Uterus (tissue), 3 donors: ENCODE measurements at regions not wholly inside any gene's neighbourhood (a gene's known extent, or its start where the extent isn't known, plus 50 kb on each side); places are given as distances from the start of the nearest gene placed in this dataset.

Experiments
- DNase-seq, 2 donors: peaks; one replicate each; pipeline ENCODE4 v3.0.0-alpha.2; 2019 to 2020
- H3K27ac ChIP-seq, 2 donors: fragments of 200-600 bp; sonication (generic); 1 replicate in 1 of 2; 2 replicates in 1 of 2; pipeline ENCODE4 v1.5.1; 2016 to 2018
- H3K27me3 ChIP-seq, 2 donors: fragments of 200-600 bp; sonication (generic); one replicate each; pipeline ENCODE4 v1.5.1; 2018 to 2019; ENCODE audit warnings: control low read depth in 1 of 2
- H3K36me3 ChIP-seq, 2 donors: fragments of 200-600 bp; sonication (generic); one replicate each; pipeline ENCODE4 v1.5.1; 2019; ENCODE audit warnings: control low read depth in 1 of 2
- H3K4me1 ChIP-seq, 2 donors: fragments of 200-600 bp; sonication (generic); one replicate each; pipeline ENCODE4 v1.5.1; 2018 to 2019; ENCODE audit warnings: control low read depth in 1 of 2
- H3K4me3 ChIP-seq, 2 donors: fragments of 200-600 bp; sonication (generic); 1 replicate in 1 of 2; 2 replicates in 1 of 2; pipeline ENCODE4 v1.5.1; 2018 to 2019; ENCODE audit warnings: mild to moderate bottlenecking in 1 of 2
- H3K9me3 ChIP-seq, 2 donors: fragments of 200-600 bp; sonication (generic); one replicate each; pipeline ENCODE4 v1.5.1; 2019; ENCODE audit warnings: control low read depth in 1 of 2
- CTCF ChIP-seq, 4 experiments: fragments of 200-600 bp in 2 of 4; fragments of 450-650 bp in 2 of 4; sonication (generic) in 2 of 4; IDR thresholded peaks; one replicate each; pipeline ENCODE4 v1.5.1; 2016 to 2019; ENCODE audit warnings: antibody characterized with exemption in 4 of 4, mild to moderate bottlenecking in 2 of 4, moderate library complexity in 1 of 4
- POLR2A ChIP-seq, 2 donors: fragments of 450-650 bp; IDR thresholded peaks; one replicate each; pipeline ENCODE4 v1.6.1; 2016; ENCODE audit warnings: antibody characterized with exemption in 2 of 2, mild to moderate bottlenecking in 1 of 2, moderate library complexity in 1 of 2
- intact Hi-C: fragments of 100-400 bp; cut with DNase I; formaldehyde crosslinking; loops from one replicate; pipeline ENCODE4 v1.15.1; 2023; ENCODE audit warnings: low total_unique reads
- donor health status: DM: yes; HTN: yes; CAD: no.

- H3K4me3 ChIP-seq, result no peak overlapping the region
- no peaks in the 10 kb centered on the region for H3K4me1 ChIP-seq
- intact Hi-C loops, result no loop called here
- no peaks in the 10 kb centered on the region for H3K36me3 ChIP-seq
- no peaks in the 10 kb centered on the region for H3K27me3 ChIP-seq
- TF ChIP-seq CTCF (IDR thresholded peaks at IDR 0.05) (no peak), POLR2A (IDR thresholded peaks at IDR 0.05) (no peak)
- no peaks in the 10 kb centered on the region for H3K9me3 ChIP-seq
- no peak for DNase-seq
- H3K27ac ChIP-seq, result no peak overlapping the region
These were observed 155.1 kb upstream of the NEBL start for GRCh38 chr10:21052072-21052708.

GRCh38 chr10:21049482-21049881, 152.4 kb upstream of the NEBL start:
- Histone ChIP-seq H3K4me3 (no peak overlapping the region), H3K27ac (no peak overlapping the region), H3K36me3 (no peaks in the 10 kb centered on the region), H3K27me3 (no peaks in the 10 kb centered on the region), H3K9me3 (no peaks in the 10 kb centered on the region), H3K4me1 (no peaks in the 10 kb centered on the region)
- intact Hi-C loops, result no loop called here
- DNase-seq, result no peak
- TF ChIP-seq CTCF (IDR thresholded peaks at IDR 0.05) (no peak), POLR2A (IDR thresholded peaks at IDR 0.05) (no peak)

GRCh38 chr10:21048068-21048467, 151.0 kb upstream of the NEBL start:
- H3K27me3 ChIP-seq, result no peaks in the 10 kb centered on the region
- no peak for DNase-seq
- no peak for TF ChIP-seq CTCF (IDR thresholded peaks at IDR 0.05)
- TF ChIP-seq POLR2A (IDR thresholded peaks at IDR 0.05), result no peak
- no peaks in the 10 kb centered on the region for H3K4me1 ChIP-seq
- no peaks in the 10 kb centered on the region for H3K36me3 ChIP-seq
- no peak overlapping the region for H3K4me3 ChIP-seq
- H3K9me3 ChIP-seq, result no peaks in the 10 kb centered on the region
- no peak overlapping the region for H3K27ac ChIP-seq
- intact Hi-C loops, result no loop called here

- Histone ChIP-seq H3K4me3 (no peak overlapping the region), H3K27ac (no peak overlapping the region), H3K9me3 (no peaks in the 10 kb centered on the region), H3K4me1 (no peaks in the 10 kb centered on the region), H3K36me3 (no peaks in the 10 kb centered on the region), H3K27me3 (no peaks in the 10 kb centered on the region)
- TF ChIP-seq POLR2A (IDR thresholded peaks at IDR 0.05) (no peak), CTCF (IDR thresholded peaks at IDR 0.05) (no peak)
- no peak for DNase-seq
- intact Hi-C loops, result no loop called here
These were observed 150.4 kb upstream of the NEBL start for GRCh38 chr10:21047511-21047910.

- intact Hi-C loops, result no loop called here
- no peak for DNase-seq
- Histone ChIP-seq H3K36me3 (no peaks in the 10 kb centered on the region), H3K4me3 (no peak overlapping the region), H3K9me3 (no peaks in the 10 kb centered on the region), H3K27ac (no peak overlapping the region), H3K4me1 (no peaks in the 10 kb centered on the region), H3K27me3 (no peaks in the 10 kb centered on the region)
- no peak for TF ChIP-seq CTCF (IDR thresholded peaks at IDR 0.05)
- TF ChIP-seq POLR2A (IDR thresholded peaks at IDR 0.05), result no peak
These were observed 150.0 kb upstream of the NEBL start for GRCh38 chr10:21047096-21047495.
